ENCODE measurements at regions not wholly inside any gene's neighbourhood (a gene's known extent, or its start where the extent isn't known, plus 50 kb on each side); places are given as distances from the start of the nearest gene placed in this dataset.

DNA sequence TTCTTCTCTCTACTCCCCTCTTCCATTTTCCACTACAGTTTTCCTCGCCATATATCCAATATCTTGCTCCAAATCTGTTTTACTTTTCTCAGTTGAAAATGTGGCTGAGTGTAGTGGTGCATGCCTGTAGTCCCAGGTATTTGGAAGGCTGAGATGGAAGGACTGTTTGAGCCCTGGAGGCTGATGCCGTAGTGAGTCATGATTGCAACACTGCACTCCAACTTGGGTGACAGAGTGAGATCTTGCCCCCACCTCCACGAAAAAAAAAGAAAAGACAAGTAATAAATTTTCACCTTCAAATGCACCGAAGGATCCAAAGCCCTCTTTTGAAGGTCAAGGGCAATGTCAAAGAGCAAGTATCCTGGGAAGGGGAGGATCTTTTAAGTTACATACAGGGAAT lies 592.3 kb downstream of the TMEM114 start:
- Histone ChIP-seq H3K36me3 (no peaks in the 10 kb centered on the region), H3K27ac (no peak overlapping the region), H3K4me1 (no peaks in the 10 kb centered on the region), H3K27me3 (no peaks in the 10 kb centered on the region), H3K9me3 (peaks cover 0 to 12% (median 0%) of the 10 kb centered on the region in 12 donors), H3K4me3 (no peak overlapping the region)
- TF ChIP-seq, protein P1, sequence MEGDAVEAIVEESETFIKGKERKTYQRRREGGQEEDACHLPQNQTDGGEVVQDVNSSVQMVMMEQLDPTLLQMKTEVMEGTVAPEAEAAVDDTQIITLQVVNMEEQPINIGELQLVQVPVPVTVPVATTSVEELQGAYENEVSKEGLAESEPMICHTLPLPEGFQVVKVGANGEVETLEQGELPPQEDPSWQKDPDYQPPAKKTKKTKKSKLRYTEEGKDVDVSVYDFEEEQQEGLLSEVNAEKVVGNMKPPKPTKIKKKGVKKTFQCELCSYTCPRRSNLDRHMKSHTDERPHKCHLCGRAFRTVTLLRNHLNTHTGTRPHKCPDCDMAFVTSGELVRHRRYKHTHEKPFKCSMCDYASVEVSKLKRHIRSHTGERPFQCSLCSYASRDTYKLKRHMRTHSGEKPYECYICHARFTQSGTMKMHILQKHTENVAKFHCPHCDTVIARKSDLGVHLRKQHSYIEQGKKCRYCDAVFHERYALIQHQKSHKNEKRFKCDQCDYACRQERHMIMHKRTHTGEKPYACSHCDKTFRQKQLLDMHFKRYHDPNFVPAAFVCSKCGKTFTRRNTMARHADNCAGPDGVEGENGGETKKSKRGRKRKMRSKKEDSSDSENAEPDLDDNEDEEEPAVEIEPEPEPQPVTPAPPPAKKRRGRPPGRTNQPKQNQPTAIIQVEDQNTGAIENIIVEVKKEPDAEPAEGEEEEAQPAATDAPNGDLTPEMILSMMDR (IDR thresholded peaks at IDR 0.05), result no peak
- TF ChIP-seq POLR2A (IDR thresholded peaks at IDR 0.05), result no peak
- intact Hi-C loops (cut with DNase I), result no loop called here
- ATAC-seq (no peak), DNase-seq (no peak)
- WGBS, 4 donors, result 73 to 81% (median 78%) methylated on average over 4 of the region's 4 CpGs

DNA sequence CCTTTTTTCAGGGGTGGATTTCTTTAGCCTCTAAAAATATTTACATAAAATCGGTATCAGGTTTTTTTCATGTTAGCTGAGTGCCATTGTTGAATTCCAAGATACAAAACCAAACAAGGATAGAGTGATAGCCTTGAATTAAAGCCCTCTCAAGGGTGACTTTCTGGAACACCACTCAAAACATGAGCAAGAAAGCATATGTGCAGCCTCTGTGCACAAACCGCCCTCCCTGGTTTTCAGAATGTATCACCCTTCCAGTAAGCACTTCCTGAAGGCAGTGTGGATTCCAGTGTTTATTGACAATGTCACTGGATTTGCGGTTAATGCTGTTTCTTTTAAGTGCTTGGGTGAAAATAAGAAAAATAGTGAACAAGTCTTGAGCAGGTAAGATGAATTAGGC lies 597.7 kb downstream of the TMEM114 start:
- TF ChIP-seq, protein P1 (IDR thresholded peaks at IDR 0.05), result no peak
- no peak for TF ChIP-seq POLR2A (IDR thresholded peaks at IDR 0.05)
- peaks cover 0 to 6% (median 0%) of the 10 kb centered on the region in 12 donors for H3K4me1 ChIP-seq
- no peaks in the 10 kb centered on the region for H3K27me3 ChIP-seq
- ATAC-seq, result no peak
- no peaks in the 10 kb centered on the region for H3K36me3 ChIP-seq
- H3K9me3 ChIP-seq, result no peaks in the 10 kb centered on the region
- 65 to 79% (median 69%) methylated on average over 3 of the region's 3 CpGs for WGBS, 4 donors
- intact Hi-C loops (cut with DNase I), result no loop called here
- no peak for DNase-seq
- no peak overlapping the region for H3K27ac ChIP-seq
- H3K4me3 ChIP-seq, result no peak overlapping the region

DNA sequence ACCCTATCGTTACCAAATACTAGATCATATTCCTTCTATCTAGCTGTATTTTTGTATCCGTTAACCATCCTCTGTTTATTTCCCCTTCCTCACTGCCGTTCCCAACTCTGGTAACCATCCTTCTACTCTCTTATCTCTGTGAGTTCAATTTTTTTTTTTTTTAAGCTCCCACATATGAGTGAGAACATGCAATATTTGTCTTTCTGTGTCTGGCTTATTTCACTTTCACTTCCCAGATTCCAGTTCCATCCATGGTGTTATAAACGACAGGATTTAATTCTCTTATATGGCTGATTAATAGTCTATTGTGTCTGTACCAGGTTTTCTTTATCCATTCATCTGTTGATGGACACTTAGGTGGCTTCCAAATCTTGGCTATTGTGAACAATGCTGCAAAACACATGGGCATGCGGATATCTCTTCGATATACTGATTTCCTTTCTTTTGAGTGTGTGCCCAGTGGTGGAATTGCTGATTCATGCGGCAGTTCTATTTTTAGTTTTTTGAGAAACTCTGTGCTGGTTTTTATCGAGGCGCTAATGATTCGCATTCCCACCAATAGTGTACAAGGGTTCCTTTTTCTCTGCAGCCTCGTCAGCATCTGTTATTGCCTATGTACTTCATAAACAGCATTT lies 599.6 kb downstream of the TMEM114 start:
- peak overlapping the region in 6 of 12 donors; percentile 13 to 33 (median 28) for H3K4me3 ChIP-seq

DNA sequence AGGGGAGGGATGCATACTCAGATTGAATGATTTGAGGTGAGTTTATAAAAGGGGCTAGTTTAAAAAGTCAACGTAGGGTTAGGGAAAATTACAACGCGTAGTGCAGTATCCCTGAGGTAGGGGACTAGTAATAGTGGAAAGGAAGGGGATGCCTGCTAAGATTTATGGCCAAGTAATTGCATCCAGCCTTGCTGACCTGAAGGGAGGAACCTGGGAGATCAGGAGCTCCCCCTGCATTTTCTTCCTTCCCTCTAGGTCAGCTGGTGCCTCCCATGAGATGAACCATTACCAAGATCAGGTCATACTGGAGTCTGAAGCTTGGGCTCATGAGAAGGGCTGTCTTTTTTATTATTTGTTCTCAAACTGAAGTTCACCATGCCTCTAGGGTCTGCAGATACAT lies 606.6 kb downstream of the TMEM114 start:
- ATAC-seq (no peak), DNase-seq (no peak)
- Histone ChIP-seq H3K27ac (no peak overlapping the region), H3K36me3 (no peaks in the 10 kb centered on the region), H3K4me1 (no peaks in the 10 kb centered on the region), H3K4me3 (no peak overlapping the region), H3K9me3 (no peaks in the 10 kb centered on the region), H3K27me3 (no peaks in the 10 kb centered on the region)
- intact Hi-C loops (cut with DNase I), result no loop called here
- no peak for TF ChIP-seq POLR2A (IDR thresholded peaks at IDR 0.05)
- TF ChIP-seq, protein P1 (IDR thresholded peaks at IDR 0.05), result no peak
- WGBS, 4 donors, result 57 to 90% (median 66%) methylated on average over 2 to 3 of the region's 3 CpGs

More for the DNA sequence above, 599.6 kb downstream of the TMEM114 start:
- intact Hi-C loops (cut with DNase I), result no loop called here
- DNase-seq (peak in 1 of 5 donors; percentile 7), ATAC-seq (peak in 3 of 4 donors; percentile 53 to 58 (median 55))
- H3K9me3 ChIP-seq, result no peaks in the 10 kb centered on the region
- no peaks in the 10 kb centered on the region for H3K27me3 ChIP-seq
- TF ChIP-seq POLR2A (IDR thresholded peaks at IDR 0.05), result no peak
- TF ChIP-seq, protein P1 (IDR thresholded peaks at IDR 0.05), result no peak
- WGBS, 4 donors, result 33 to 42% (median 35%) methylated on average over 11 of the region's 11 CpGs
- H3K36me3 ChIP-seq, result no peaks in the 10 kb centered on the region
- peaks cover 0 to 6% (median 0%) of the 10 kb centered on the region in 12 donors for H3K4me1 ChIP-seq
- peak overlapping the region in 1 of 12 donors; percentile 7 for H3K27ac ChIP-seq
